K562 (cell line): ENCODE measurements at regions not wholly inside any gene's neighbourhood (a gene's known extent, or its start where the extent isn't known, plus 50 kb on each side); places are given as distances from the start of the nearest gene placed in this dataset.

ENCODE experiments used
- ATAC-seq: fragments of 200-7000 bp; cut with Tn5 transposase; 3 replicates; pipeline ENCODE4 v1.9.1; 2020; ENCODE audit warnings: moderate library complexity
- BruUV-seq: library from RNA; stranded (reverse); fragments of 400-500 nt; replicated peaks from 2 replicates; lab custom pipeline; 2021; lab: Mats Ljungman, UMichigan
- CTCF ChIA-PET: fragments of 300-600 bp; formaldehyde crosslinking; extraction: SDS; loops from one replicate; lab custom pipeline; 2021; ENCODE audit warnings: low intra/inter-chr PET ratio; lab: Yijun Ruan, JAX
- POLR2A ChIA-PET: fragments of 300-600, 350-650 bp; sonication (Branson Sonifier 250); formaldehyde crosslinking; extraction: SDS; loops from one replicate; lab custom pipeline; 2021; ENCODE audit warnings: antibody characterized with exemption, inconsistent platforms; lab: Yijun Ruan, JAX
- DNase-seq, 4 experiments: peaks; one replicate each; pipeline versions ENCODE4 v3.0.0 to v3.0.0-alpha.2; 2011 to 2018; ENCODE audit warnings: low spot score in 3 of 4, mixed read lengths in 3 of 4; ENCODE audit errors: extremely low read depth in 1 of 4
- FAIRE-seq: peaks from 2 replicates; lab custom pipeline; 2011; peaks lifted over from hg19 to GRCh38; lab: Jason Lieb, UNC
- H2AFZ ChIP-seq: 2 replicates; pipeline ENCODE4 v1.6.0; 2011; ENCODE audit warnings: low read depth, low read length, control low read depth, inconsistent platforms
- H3K27ac ChIP-seq: fragments of 200-600 bp; 3 replicates; pipeline ENCODE4 v1.8.0; 2011; ENCODE audit warnings: low read depth, mild to moderate bottlenecking, control low read depth, inconsistent platforms, low read length, moderate library complexity, mixed read lengths; ENCODE audit errors: extremely low read depth
- H3K27me3 ChIP-seq, 2 experiments: fragments of 300-600 bp in 1 of 2; 2 replicates in 1 of 2; 3 replicates in 1 of 2; pipeline versions ENCODE4 v1.6.0 to v1.8.0; 2011; ENCODE audit warnings: inconsistent platforms in 2 of 2, low read length in 2 of 2, mild to moderate bottlenecking in 1 of 2, mixed read lengths in 1 of 2, moderate library complexity in 1 of 2; ENCODE audit not compliant: control insufficient read depth in 2 of 2, insufficient read depth in 2 of 2
- H3K36me3 ChIP-seq: fragments of 300-600 bp; 3 replicates; pipeline ENCODE4 v1.8.0; 2011; ENCODE audit warnings: mild to moderate bottlenecking, low read length, inconsistent platforms; ENCODE audit not compliant: control insufficient read depth, insufficient read depth
- H3K4me1 ChIP-seq, 2 experiments: fragments of 200-600 bp in 1 of 2; replicated peaks in 1 of 2; 2 replicates in 1 of 2; 3 replicates in 1 of 2; pipeline versions ENCODE4 v1.5.1 to v1.8.0; 2011; ENCODE audit warnings: inconsistent platforms in 2 of 2, low read length in 2 of 2, mild to moderate bottlenecking in 1 of 2, mixed read lengths in 1 of 2, moderate library complexity in 1 of 2; ENCODE audit not compliant: control insufficient read depth in 2 of 2, insufficient read depth in 2 of 2
- H3K4me2 ChIP-seq: 2 replicates; pipeline ENCODE4 v1.6.1; 2011; ENCODE audit warnings: low read length, control low read depth, inconsistent platforms, mixed read lengths; ENCODE audit not compliant: insufficient read depth
- H3K4me3 ChIP-seq: fragments of 200-600 bp; sonication (generic), shearing (Covaris generic); 2 replicates; pipeline ENCODE4 v1.5.1; 2016; ENCODE audit warnings: control low read depth, inconsistent platforms
- H3K79me2 ChIP-seq: fragments of 200-600 bp; 3 replicates; pipeline ENCODE4 v1.8.0; 2011; ENCODE audit warnings: low read length, inconsistent platforms; ENCODE audit not compliant: control insufficient read depth, insufficient read depth
- H3K9ac ChIP-seq, 2 experiments: 2 replicates each; pipeline versions ENCODE4 v1.6.0 to v1.6.1; 2011; ENCODE audit warnings: low read depth in 2 of 2, low read length in 2 of 2, control low read depth in 1 of 2, inconsistent platforms in 1 of 2, mild to moderate bottlenecking in 1 of 2, mixed read lengths in 1 of 2; ENCODE audit not compliant: insufficient read depth in 1 of 2
- H3K9me1 ChIP-seq: one replicate; pipeline ENCODE4 v1.6.0; 2011; ENCODE audit warnings: inconsistent platforms, mild to moderate bottlenecking, low read length, moderate library complexity; ENCODE audit not compliant: control insufficient read depth, insufficient read depth
- H3K9me3 ChIP-seq: replicated peaks from 2 replicates; pipeline ENCODE4 v1.5.1; 2011; ENCODE audit warnings: low read depth, low read length, inconsistent platforms; ENCODE audit not compliant: control insufficient read depth, insufficient read depth
- H4K20me1 ChIP-seq: replicated peaks from 2 replicates; pipeline ENCODE4 v1.6.1; 2011; ENCODE audit warnings: low read length, inconsistent platforms, mixed read lengths; ENCODE audit not compliant: control insufficient read depth, insufficient read depth
- ETV5 ChIP-seq: sonication (generic); formaldehyde crosslinking; IDR thresholded peaks from 2 replicates; pipeline ENCODE4 v1.4.0; 2020; ENCODE audit warnings: low read depth, mild to moderate bottlenecking, missing genetic modification reagents
- MTA2 ChIP-seq: fragments of 450-650 bp; IDR thresholded peaks from 2 replicates; pipeline ENCODE4 v1.6.1; 2016; ENCODE audit warnings: low read depth
- PURB ChIP-seq: sonication (generic); formaldehyde crosslinking; IDR thresholded peaks from 2 replicates; pipeline ENCODE4 v1.9.0; 2021; ENCODE audit warnings: low read depth, mild to moderate bottlenecking, missing genetic modification reagents
- ZNF143 ChIP-seq: sonication (generic); formaldehyde crosslinking; IDR thresholded peaks from 2 replicates; pipeline ENCODE4 v1.9.0; 2022; ENCODE audit warnings: mild to moderate bottlenecking, missing genetic modification reagents
- WGBS: fragments of 100-300 bp; shearing (Covaris generic); methylation state at CpG from one replicate; pipeline ENCODE4 v1.1.6; 2016; ENCODE audit warnings: low coverage, mixed read lengths; ENCODE audit not compliant: insufficient coverage; ENCODE audit errors: missing lambda C conversion rate; 5-methylcytosine and 5-hydroxymethylcytosine counted together
- in situ Hi-C: fragments of 300-500 bp; cut with MboI; formaldehyde crosslinking; loops from 4 replicates; pipeline ENCODE4 v1.15.0; 2018; ENCODE audit warnings: inconsistent platforms, mixed read lengths
- intact Hi-C: fragments of 100-400 bp; cut with micrococcal nuclease; formaldehyde crosslinking; loops from 2 replicates; pipeline ENCODE4 v1.14.2; 2022
- TF ChIP-seq, protein P1 (sequence below): conservative IDR thresholded peaks from 2 replicates; pipeline ENCODE4 v1.6.1; 2011; ENCODE audit warnings: low read depth, mild to moderate bottlenecking, low read length; ENCODE audit not compliant: control insufficient read depth

DNA sequence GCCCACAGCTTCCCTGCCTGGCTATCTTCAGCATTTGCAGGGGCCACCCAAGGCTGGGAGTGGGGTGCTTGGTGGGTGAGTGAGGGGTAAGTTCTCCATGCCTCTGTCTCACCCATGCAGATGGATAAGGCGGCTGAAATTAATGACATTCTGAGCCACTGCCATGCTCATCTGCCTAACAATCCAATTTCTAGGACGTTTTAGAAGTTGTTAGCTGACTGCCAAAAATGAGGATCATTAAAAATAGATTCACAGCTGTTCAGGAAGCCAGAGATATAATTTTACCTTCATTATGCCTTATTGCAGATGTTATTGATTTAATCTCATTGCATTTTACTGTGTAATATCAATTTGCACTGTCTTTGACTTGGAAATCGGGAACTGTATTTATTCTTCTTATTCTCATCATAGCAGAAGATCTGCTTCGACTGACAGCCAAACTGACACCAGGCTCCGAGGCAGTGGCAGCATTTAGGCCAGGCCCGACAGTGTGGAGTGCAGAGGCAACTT lies 334.4 kb upstream of the NPVF start:
- no TSS peak for BruUV-seq
- Histone ChIP-seq H3K4me1 (no peaks in the 10 kb centered on the region), H3K4me2 (no peak overlapping the region), H3K27me3 (peaks cover 11 to 46% of the 10 kb centered on the region in 2 experiments; a peak in 4 of 5 replicates), H3K9me3 (no peaks in the 10 kb centered on the region), H4K20me1 (no peaks in the 10 kb centered on the region), H2AFZ (no peak overlapping the region), H3K36me3 (no peaks in the 10 kb centered on the region), H3K9me1 (no peaks in the 10 kb centered on the region), H3K9ac (no peak overlapping the region), H3K4me3 (no peak overlapping the region), H3K79me2 (no peaks in the 10 kb centered on the region), H3K27ac (no peak overlapping the region)
- in situ Hi-C loops: loop anchor here (5.0 kb wide), 3 partner anchors 175 to 300 kb away; no protein-coding TSS in a partner anchor
- ATAC-seq (no peak), FAIRE-seq (no peak), DNase-seq (no peak)
- intact Hi-C loops: no loop called here
- CTCF ChIA-PET: interaction anchor here (7.5 kb wide), 1 partner anchor 170 kb away, joined by 185 read pairs; no protein-coding TSS in a partner anchor
- POLR2A ChIA-PET: interaction anchor here (1.2 kb wide), 1 partner anchor 171 kb away, joined by 4 read pairs; no protein-coding TSS in a partner anchor
- 2% methylated on average over 6 of the region's 6 CpGs for WGBS
- TF ChIP-seq PURB (no peak), ETV5 (CRISPR knock-in tag) (no peak), MTA2 (no peak), ZNF143 (CRISPR knock-in tag) (no peak)
- TF ChIP-seq, protein P1, sequence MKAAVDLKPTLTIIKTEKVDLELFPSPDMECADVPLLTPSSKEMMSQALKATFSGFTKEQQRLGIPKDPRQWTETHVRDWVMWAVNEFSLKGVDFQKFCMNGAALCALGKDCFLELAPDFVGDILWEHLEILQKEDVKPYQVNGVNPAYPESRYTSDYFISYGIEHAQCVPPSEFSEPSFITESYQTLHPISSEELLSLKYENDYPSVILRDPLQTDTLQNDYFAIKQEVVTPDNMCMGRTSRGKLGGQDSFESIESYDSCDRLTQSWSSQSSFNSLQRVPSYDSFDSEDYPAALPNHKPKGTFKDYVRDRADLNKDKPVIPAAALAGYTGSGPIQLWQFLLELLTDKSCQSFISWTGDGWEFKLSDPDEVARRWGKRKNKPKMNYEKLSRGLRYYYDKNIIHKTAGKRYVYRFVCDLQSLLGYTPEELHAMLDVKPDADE: no peak
